Esophagus squamous epithelium (tissue), 5 donors: ENCODE measurements at regions not wholly inside any gene's neighbourhood (a gene's known extent, or its start where the extent isn't known, plus 50 kb on each side); places are given as distances from the start of the nearest gene placed in this dataset.

Experiments
- DNase-seq: peaks from one replicate; lab custom pipeline; 2025; lab: John Stamatoyannopoulos, UW
- H3K27ac ChIP-seq, 4 donors: fragments of 200-600 bp; sonication (generic); one replicate each; pipeline ENCODE4 v1.5.1; 2016 to 2019; ENCODE audit warnings: mild to moderate bottlenecking in 1 of 4
- H3K27me3 ChIP-seq, 4 donors: fragments of 200-600 bp; sonication (generic); 1 replicate in 3 of 4; 2 replicates in 1 of 4; pipeline versions ENCODE4 v1.5.1 to v1.6.0; 2017 to 2021; ENCODE audit warnings: antibody characterized with exemption in 1 of 4
- H3K36me3 ChIP-seq, 3 donors: fragments of 200-600 bp; sonication (generic); one replicate each; pipeline ENCODE4 v1.5.1; 2016 to 2019
- H3K4me1 ChIP-seq, 3 donors: fragments of 200-600 bp; sonication (generic); one replicate each; pipeline ENCODE4 v1.5.1; 2017 to 2019
- H3K4me3 ChIP-seq, 4 donors: fragments of 200-600 bp; sonication (generic); 1 replicate in 3 of 4; 2 replicates in 1 of 4; pipeline ENCODE4 v1.5.1; 2016 to 2019; ENCODE audit warnings: mild to moderate bottlenecking in 2 of 4, moderate library complexity in 1 of 4
- H3K9me3 ChIP-seq, 3 donors: fragments of 200-600 bp; sonication (generic); one replicate each; pipeline ENCODE4 v1.5.1; 2016 to 2019
- POLR2A ChIP-seq, 4 donors: fragments of 450-650 bp; IDR thresholded peaks; one replicate each; pipeline ENCODE4 v1.6.1; 2017; ENCODE audit warnings: antibody characterized with exemption in 4 of 4, mild to moderate bottlenecking in 4 of 4, moderate library complexity in 3 of 4
- WGBS, 2 donors: methylation state at CpG; one replicate each; pipeline ENCODE4 v1.1.5; 2018; 5-methylcytosine and 5-hydroxymethylcytosine counted together
- intact Hi-C: fragments of 100-400 bp; cut with DNase I; formaldehyde crosslinking; loops from one replicate; pipeline ENCODE4 v1.15.0; 2022
- TF ChIP-seq, protein P1 (sequence below), 6 experiments: fragments of 450-650 bp in 4 of 6; fragments of 200-600 bp in 2 of 6; sonication (generic) in 2 of 6; IDR thresholded peaks; one replicate each; pipeline ENCODE4 v1.5.1; 2016 to 2019; ENCODE audit warnings: antibody characterized with exemption in 6 of 6, mild to moderate bottlenecking in 4 of 6, moderate library complexity in 4 of 6
- donor health status: DM: yes; HTN: yes; CAD: no.

DNA sequence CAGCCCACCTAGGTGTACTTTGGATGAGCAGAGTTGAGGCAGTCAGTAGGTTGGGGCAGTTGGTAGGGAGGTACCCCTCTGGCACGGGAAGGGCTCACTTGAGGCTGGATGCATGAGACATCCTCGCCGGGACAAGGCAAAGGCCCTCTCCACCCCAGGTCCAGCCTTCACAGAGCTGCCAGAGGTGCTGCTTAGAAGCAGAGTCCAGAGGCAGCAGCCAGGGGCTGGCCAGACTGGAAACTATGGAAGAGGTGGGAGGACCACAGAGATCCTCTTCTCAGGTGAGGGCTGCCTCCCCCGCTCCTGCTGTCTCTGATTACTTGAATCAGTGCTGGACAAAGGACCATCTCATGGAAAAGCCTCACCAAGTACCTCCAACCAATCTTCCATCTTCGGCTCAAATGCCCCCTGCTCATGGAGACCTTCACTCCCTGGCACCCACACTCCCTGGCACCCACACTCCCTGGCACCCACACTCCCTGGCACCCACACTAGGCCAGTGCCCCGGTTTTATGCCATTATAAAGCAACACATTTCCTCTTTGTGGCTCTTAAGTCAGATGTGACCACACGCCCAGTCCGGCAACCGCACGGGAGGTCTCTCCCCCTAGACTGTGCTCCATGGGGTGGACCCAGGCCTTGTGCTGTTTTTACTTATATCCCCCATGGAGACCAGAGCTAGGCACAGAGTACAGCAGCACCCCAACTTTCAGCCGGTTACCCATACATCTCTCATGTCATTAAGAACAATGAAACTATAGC is 100.1 kb downstream of the YTHDF1 start:
- WGBS, 2 donors = 65 to 69% methylated on average over 5 to 10 of the region's 11 CpGs
- H3K4me3 ChIP-seq = no peak overlapping the region
- DNase-seq = no peak
- TF ChIP-seq, protein P1, sequence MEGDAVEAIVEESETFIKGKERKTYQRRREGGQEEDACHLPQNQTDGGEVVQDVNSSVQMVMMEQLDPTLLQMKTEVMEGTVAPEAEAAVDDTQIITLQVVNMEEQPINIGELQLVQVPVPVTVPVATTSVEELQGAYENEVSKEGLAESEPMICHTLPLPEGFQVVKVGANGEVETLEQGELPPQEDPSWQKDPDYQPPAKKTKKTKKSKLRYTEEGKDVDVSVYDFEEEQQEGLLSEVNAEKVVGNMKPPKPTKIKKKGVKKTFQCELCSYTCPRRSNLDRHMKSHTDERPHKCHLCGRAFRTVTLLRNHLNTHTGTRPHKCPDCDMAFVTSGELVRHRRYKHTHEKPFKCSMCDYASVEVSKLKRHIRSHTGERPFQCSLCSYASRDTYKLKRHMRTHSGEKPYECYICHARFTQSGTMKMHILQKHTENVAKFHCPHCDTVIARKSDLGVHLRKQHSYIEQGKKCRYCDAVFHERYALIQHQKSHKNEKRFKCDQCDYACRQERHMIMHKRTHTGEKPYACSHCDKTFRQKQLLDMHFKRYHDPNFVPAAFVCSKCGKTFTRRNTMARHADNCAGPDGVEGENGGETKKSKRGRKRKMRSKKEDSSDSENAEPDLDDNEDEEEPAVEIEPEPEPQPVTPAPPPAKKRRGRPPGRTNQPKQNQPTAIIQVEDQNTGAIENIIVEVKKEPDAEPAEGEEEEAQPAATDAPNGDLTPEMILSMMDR (IDR thresholded peaks at IDR 0.05) = no peak
- TF ChIP-seq POLR2A (IDR thresholded peaks at IDR 0.05) = no peak
- no peaks in the 10 kb centered on the region for H3K4me1 ChIP-seq
- intact Hi-C loops = no loop called here
- peaks cover 0 to 5% (median 0%) of the 10 kb centered on the region in 3 donors for H3K9me3 ChIP-seq
- H3K27ac ChIP-seq = no peak overlapping the region
- peaks cover 0 to 87% (median 0%) of the 10 kb centered on the region in 4 donors for H3K27me3 ChIP-seq
- no peaks in the 10 kb centered on the region for H3K36me3 ChIP-seq

DNA sequence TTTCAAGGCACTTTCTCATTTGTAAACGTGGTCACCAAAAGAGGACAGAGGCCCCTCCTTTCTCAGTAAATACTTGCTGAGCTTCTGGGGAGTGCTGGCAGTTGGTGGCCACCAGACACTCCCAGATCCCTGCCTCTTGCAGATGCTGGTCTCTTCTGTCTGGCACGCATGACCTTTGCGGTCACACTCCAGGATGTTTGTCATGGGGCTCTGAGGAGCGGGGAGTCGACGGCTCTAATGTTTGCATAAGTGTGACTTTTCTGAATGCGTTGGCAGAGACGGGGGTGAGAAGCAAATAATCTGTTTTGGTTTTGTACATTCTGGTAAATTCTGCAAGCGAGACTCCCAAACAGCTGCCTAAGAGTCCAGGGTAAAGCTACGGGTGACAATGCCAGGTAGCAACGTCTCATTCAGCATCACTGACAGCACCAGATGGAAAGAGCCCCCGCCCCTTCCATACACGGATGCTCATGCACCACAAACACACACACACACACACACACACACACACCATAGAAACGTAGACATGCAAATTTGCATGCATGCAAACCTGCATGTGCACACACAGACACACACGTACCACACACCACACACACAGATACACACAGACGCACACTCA is 101.1 kb downstream of the YTHDF1 start:
- TF ChIP-seq POLR2A (IDR thresholded peaks at IDR 0.05) = no peak
- TF ChIP-seq, protein P1 (IDR thresholded peaks at IDR 0.05) = no peak
- Histone ChIP-seq H3K9me3 (peaks cover 0 to 5% (median 0%) of the 10 kb centered on the region in 3 donors), H3K4me1 (no peaks in the 10 kb centered on the region), H3K4me3 (no peak overlapping the region), H3K27me3 (peaks cover 0 to 82% (median 0%) of the 10 kb centered on the region in 4 donors), H3K36me3 (no peaks in the 10 kb centered on the region), H3K27ac (no peak overlapping the region)
- intact Hi-C loops = no loop called here
- DNase-seq = no peak
- 61 to 66% methylated on average over 8 to 16 of the region's 16 CpGs for WGBS, 2 donors

DNA sequence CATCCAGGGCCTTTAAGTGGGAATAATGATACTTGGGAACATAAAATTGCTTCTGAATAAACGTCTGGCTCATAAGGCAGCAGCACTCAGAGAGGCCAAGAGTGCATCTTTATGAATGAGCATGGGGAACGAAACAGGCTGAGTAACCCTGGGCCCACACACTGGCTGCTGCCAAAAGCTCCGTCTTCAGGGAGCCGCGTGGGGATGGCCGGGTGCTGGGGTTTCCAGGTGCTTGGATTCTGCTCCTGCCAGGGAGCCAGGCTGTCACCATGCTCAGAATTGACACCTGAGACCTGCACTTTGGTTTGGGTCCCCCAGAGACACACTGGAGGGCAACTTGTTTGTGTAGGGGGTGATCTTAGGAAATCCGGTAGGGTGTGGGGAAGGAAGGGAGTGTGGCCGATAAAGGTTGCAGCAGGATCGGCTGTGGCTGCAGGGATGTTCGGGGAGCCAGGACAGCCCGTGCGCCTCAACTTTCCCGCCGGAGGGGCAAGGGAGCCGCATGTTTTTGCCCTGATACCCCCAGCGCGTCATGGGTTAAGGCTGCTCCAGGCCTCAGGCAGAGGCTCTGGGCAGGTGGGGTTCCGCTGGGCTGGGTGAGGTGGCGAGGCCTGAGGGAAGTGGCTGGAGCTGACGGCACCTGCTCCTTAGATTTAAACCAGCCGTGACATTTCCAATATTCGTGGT is 101.8 kb downstream of the YTHDF1 start:
- WGBS, 2 donors = 60 to 69% methylated on average over 16 to 17 of the region's 22 CpGs
- no peak for DNase-seq
- H3K4me3 ChIP-seq = no peak overlapping the region
- peaks cover 0 to 5% (median 0%) of the 10 kb centered on the region in 3 donors for H3K9me3 ChIP-seq
- H3K4me1 ChIP-seq = no peaks in the 10 kb centered on the region
- no peak overlapping the region for H3K27ac ChIP-seq
- TF ChIP-seq POLR2A (IDR thresholded peaks at IDR 0.05) = no peak
- TF ChIP-seq, protein P1 (IDR thresholded peaks at IDR 0.05) = no peak
- H3K27me3 ChIP-seq = peaks cover 0 to 76% (median 0%) of the 10 kb centered on the region in 4 donors
- intact Hi-C loops = no loop called here
- H3K36me3 ChIP-seq = no peaks in the 10 kb centered on the region

DNA sequence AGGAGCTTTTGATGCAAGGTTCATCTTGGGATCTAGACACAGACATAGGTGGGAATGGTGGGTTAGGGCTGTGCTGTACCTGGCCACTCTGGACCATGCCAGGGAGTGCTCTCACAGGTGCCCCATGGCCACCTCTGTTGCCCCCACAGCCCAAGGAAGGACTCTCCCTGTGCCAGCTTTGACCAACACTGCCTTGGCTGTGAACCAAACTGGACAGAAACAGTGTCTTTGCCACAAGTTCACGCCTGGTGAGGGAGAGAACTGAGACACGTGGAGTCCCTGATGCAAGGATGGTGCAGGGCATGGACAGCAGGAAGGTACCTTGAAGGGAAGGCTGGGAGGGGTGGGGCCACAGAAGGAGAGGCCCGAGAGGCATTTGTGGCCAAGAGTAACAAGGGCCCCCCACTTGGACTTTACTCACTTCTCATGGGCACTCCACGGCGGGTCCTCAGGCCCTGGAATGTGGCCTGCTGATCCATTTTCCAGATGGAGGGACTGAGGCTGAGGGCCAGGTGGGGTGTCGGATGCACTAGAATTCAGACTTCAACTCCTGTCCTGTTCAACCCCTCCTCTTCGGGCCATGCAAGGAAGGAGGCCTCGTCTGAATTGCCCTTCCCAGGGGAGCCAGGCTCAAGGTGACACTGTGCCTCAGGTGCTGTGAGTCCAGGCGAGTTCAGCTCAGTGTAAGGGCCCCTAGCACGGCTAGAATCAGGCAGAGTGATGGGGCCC is 103.3 kb downstream of the YTHDF1 start:
- no peaks in the 10 kb centered on the region for H3K4me1 ChIP-seq
- intact Hi-C loops = no loop called here
- no peak for DNase-seq
- H3K27ac ChIP-seq = no peak overlapping the region
- TF ChIP-seq, protein P1 (IDR thresholded peaks at IDR 0.05) = no peak
- no peak for TF ChIP-seq POLR2A (IDR thresholded peaks at IDR 0.05)
- no peak overlapping the region for H3K4me3 ChIP-seq
- peaks cover 0 to 5% (median 0%) of the 10 kb centered on the region in 3 donors for H3K9me3 ChIP-seq
- WGBS, 2 donors = 79 to 88% methylated on average over 3 to 4 of the region's 10 CpGs
- peaks cover 0 to 61% (median 0%) of the 10 kb centered on the region in 4 donors for H3K27me3 ChIP-seq
- no peaks in the 10 kb centered on the region for H3K36me3 ChIP-seq
